ENCODE measurements at regions not wholly inside any gene's neighbourhood (a gene's known extent, or its start where the extent isn't known, plus 50 kb on each side); places are given as distances from the start of the nearest gene placed in this dataset.

- TF ChIP-seq CTCF (IDR thresholded peaks at IDR 0.05) = no peak
- TF ChIP-seq EZH2phosphoT487 (IDR thresholded peaks at IDR 0.05) = no peak
Measured at GRCh38 chr2:128809880-128810279, 491.2 kb upstream of the HS6ST1 start.

Data from neural progenitor cell (in vitro differentiated cells).